Keratinocyte (primary cell): ENCODE measurements at regions not wholly inside any gene's neighbourhood (a gene's known extent, or its start where the extent isn't known, plus 50 kb on each side); places are given as distances from the start of the nearest gene placed in this dataset.

Source experiments
- DNase-seq: peaks from one replicate; pipeline ENCODE4 v3.0.0-alpha.2; 2011; ENCODE audit warnings: low read depth, missing footprints, low spot score
- FAIRE-seq: peaks from 2 replicates; lab custom pipeline; 2011; peaks lifted over from hg19 to GRCh38; lab: Jason Lieb, UNC
- H2AFZ ChIP-seq: 2 replicates; pipeline ENCODE4 v1.6.0; 2012; ENCODE audit warnings: low read length, control low read depth, inconsistent platforms; ENCODE audit not compliant: control insufficient read depth
- H3K27ac ChIP-seq: 2 replicates; pipeline ENCODE4 v1.5.1; 2011; ENCODE audit warnings: low read length; ENCODE audit not compliant: control insufficient read depth, insufficient read depth
- H3K27me3 ChIP-seq: 3 replicates; pipeline ENCODE4 v1.6.0; 2011; ENCODE audit warnings: low read length; ENCODE audit not compliant: control insufficient read depth, insufficient read depth; ENCODE audit errors: extremely low read depth
- H3K36me3 ChIP-seq, 2 experiments: 2 replicates in 1 of 2; 3 replicates in 1 of 2; pipeline ENCODE4 v1.5.1; 2011; ENCODE audit warnings: low read length in 2 of 2, mild to moderate bottlenecking in 1 of 2; ENCODE audit not compliant: control insufficient read depth in 2 of 2, insufficient read depth in 2 of 2; ENCODE audit errors: extremely low read depth in 1 of 2
- H3K4me1 ChIP-seq: 3 replicates; pipeline ENCODE4 v1.5.1; 2011; ENCODE audit warnings: low read length; ENCODE audit not compliant: control insufficient read depth, insufficient read depth; ENCODE audit errors: extremely low read depth
- H3K4me2 ChIP-seq: 3 replicates; pipeline ENCODE4 v1.6.0; 2011; ENCODE audit warnings: low read depth, low read length; ENCODE audit not compliant: control insufficient read depth, insufficient read depth; ENCODE audit errors: extremely low read depth
- H3K4me3 ChIP-seq, 3 experiments: fragments of 200-600 bp in 1 of 3; sonication (generic) in 1 of 3; 2 replicates in 2 of 3; 3 replicates in 1 of 3; pipeline ENCODE4 v1.5.1; 2011 to 2016; ENCODE audit warnings: low read length in 3 of 3, mild to moderate bottlenecking in 3 of 3, control low read depth in 2 of 3, inconsistent platforms in 1 of 3, low read depth in 1 of 3, mixed read lengths in 1 of 3, mixed run types in 1 of 3, moderate library complexity in 1 of 3; ENCODE audit not compliant: control insufficient read depth in 2 of 3, insufficient read depth in 2 of 3; ENCODE audit errors: extremely low read depth in 1 of 3
- H3K79me2 ChIP-seq: 2 replicates; pipeline ENCODE4 v1.6.0; 2012; ENCODE audit warnings: low read length; ENCODE audit not compliant: control insufficient read depth, insufficient read depth
- H3K9ac ChIP-seq: 3 replicates; pipeline ENCODE4 v1.6.0; 2011; ENCODE audit warnings: low read length; ENCODE audit not compliant: control insufficient read depth, insufficient read depth; ENCODE audit errors: extremely low read depth
- H3K9me1 ChIP-seq: 3 replicates; pipeline ENCODE4 v1.6.0; 2011; ENCODE audit warnings: low read length; ENCODE audit not compliant: control insufficient read depth, insufficient read depth; ENCODE audit errors: extremely low read depth
- H3K9me3 ChIP-seq: 2 replicates; pipeline ENCODE4 v1.5.1; 2012; ENCODE audit warnings: low read depth, low read length; ENCODE audit not compliant: control insufficient read depth
- H4K20me1 ChIP-seq: 3 replicates; pipeline ENCODE4 v1.6.0; 2011; ENCODE audit warnings: low read length; ENCODE audit not compliant: control insufficient read depth, insufficient read depth; ENCODE audit errors: extremely low read depth
- CTCF ChIP-seq, 3 experiments: IDR thresholded peaks in 1 of 3; conservative IDR thresholded peaks in 1 of 3; optimal IDR thresholded peaks in 1 of 3; 2 replicates in 2 of 3; 3 replicates in 1 of 3; pipeline versions ENCODE3 to v1.5.1; 2011; ENCODE audit warnings: low read length in 3 of 3, mild to moderate bottlenecking in 3 of 3, moderate library complexity in 2 of 3, control low read depth in 1 of 3, inconsistent platforms in 1 of 3; ENCODE audit not compliant: insufficient read depth in 2 of 3; ENCODE audit errors: extremely low read depth in 1 of 3
- EZH2 ChIP-seq: IDR thresholded peaks from one replicate; pipeline ENCODE4 v1.6.1; 2012; ENCODE audit warnings: inconsistent platforms, mild to moderate bottlenecking, low read length, moderate library complexity
- dilution Hi-C: fragments of 300-500 bp; cut with MboI; formaldehyde crosslinking; loops from one replicate; pipeline ENCODE4 v1.7.0; 2020; ENCODE audit warnings: low sequenced_read_pairs; ENCODE audit not compliant: extremely low pct_ligation_motif_present

DNA sequence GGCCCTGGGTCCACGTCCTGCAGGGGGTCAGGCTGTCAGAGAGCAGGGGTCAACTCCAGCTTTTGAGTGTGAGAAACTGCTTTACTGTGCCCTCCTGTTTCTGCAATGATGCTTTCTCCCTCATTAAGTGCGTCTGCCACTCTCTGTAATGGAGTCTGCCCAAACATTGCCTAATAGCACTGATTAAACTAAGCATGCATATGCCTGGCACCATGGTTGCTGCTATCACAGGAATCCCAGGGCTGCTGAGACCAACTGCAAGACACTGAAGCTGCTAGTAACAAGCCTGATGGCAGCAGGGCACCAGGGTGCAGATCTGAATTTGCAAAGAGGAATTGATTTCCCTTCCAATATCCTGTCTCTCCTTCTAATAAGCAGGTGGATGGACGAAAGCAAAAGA, 125.3 kb downstream of the SLC24A2 start:
- Histone ChIP-seq H3K36me3 (no peaks in the 10 kb centered on the region), H3K4me3 (no peak overlapping the region), H3K27ac (no peak overlapping the region), H3K9me3 (no peaks in the 10 kb centered on the region), H3K4me2 (no peak overlapping the region), H4K20me1 (no peaks in the 10 kb centered on the region), H3K9me1 (no peaks in the 10 kb centered on the region), H3K79me2 (no peaks in the 10 kb centered on the region), H2AFZ (no peak overlapping the region), H3K27me3 (no peaks in the 10 kb centered on the region), H3K4me1 (peaks cover 12% of the 10 kb centered on the region), H3K9ac (no peak overlapping the region)
- FAIRE-seq (no peak), DNase-seq (no peak)
- TF ChIP-seq EZH2 (no peak), CTCF (optimal IDR thresholded peaks at IDR 0.05 in 1 of 3, IDR thresholded peaks at IDR 0.05 in 1 of 3, conservative IDR thresholded peaks at IDR 0.05 in 1 of 3; ENCODE audit: extremely low read depth in 1 of 3, insufficient read depth in 2 of 3, low read length in 3 of 3) (no peak)
- dilution Hi-C loops, result no loop called here

GRCh38 chr9:19662213-19662612, 126.6 kb downstream of the SLC24A2 start:
- Histone ChIP-seq H4K20me1 (no peaks in the 10 kb centered on the region), H3K27me3 (no peaks in the 10 kb centered on the region), H3K4me3 (no peak overlapping the region), H3K36me3 (no peaks in the 10 kb centered on the region), H3K4me2 (no peak overlapping the region), H3K9me3 (no peaks in the 10 kb centered on the region), H3K79me2 (no peaks in the 10 kb centered on the region), H3K4me1 (peaks cover 12% of the 10 kb centered on the region), H3K9me1 (no peaks in the 10 kb centered on the region), H2AFZ (no peak overlapping the region), H3K9ac (no peak overlapping the region), H3K27ac (no peak overlapping the region)
- dilution Hi-C loops, result no loop called here
- DNase-seq (no peak), FAIRE-seq (no peak)
- TF ChIP-seq CTCF (optimal IDR thresholded peaks at IDR 0.05 in 1 of 3, IDR thresholded peaks at IDR 0.05 in 1 of 3, conservative IDR thresholded peaks at IDR 0.05 in 1 of 3; ENCODE audit: extremely low read depth in 1 of 3, insufficient read depth in 2 of 3, low read length in 3 of 3) (no peak), EZH2 (no peak)
